GM12892 (cell line): ENCODE measurements at regions not wholly inside any gene's neighbourhood (a gene's known extent, or its start where the extent isn't known, plus 50 kb on each side); places are given as distances from the start of the nearest gene placed in this dataset.

ENCODE experiments used
- DNase-seq: peaks from one replicate; pipeline ENCODE4 v3.0.0; 2011; ENCODE audit not compliant: insufficient read length
- FAIRE-seq: peaks from 2 replicates; lab custom pipeline; 2011; peaks lifted over from hg19 to GRCh38; lab: Jason Lieb, UNC
- POLR2A ChIP-seq: IDR thresholded peaks from 2 replicates; pipeline ENCODE4 v1.6.1; 2011; ENCODE audit warnings: low read depth, low read length, control low read depth
- POLR2AphosphoS5 ChIP-seq: IDR thresholded peaks from 2 replicates; pipeline ENCODE4 v1.6.1; 2011; ENCODE audit warnings: low read depth, low read length, control low read depth
- TAF1 ChIP-seq: IDR thresholded peaks from 2 replicates; pipeline ENCODE4 v1.6.1; 2011; ENCODE audit warnings: low read depth, mild to moderate bottlenecking, control low read depth, low read length, borderline replicate concordance

- DNase-seq = no peak
- no peak for FAIRE-seq
- TF ChIP-seq POLR2A (no peak), POLR2AphosphoS5 (no peak), TAF1 (no peak)
Observed at GRCh38 chr7:55657654-55658053, 85.4 kb upstream of the VOPP1 start.

- FAIRE-seq (no peak), DNase-seq (no peak)
- TF ChIP-seq POLR2A = no peak
- TF ChIP-seq TAF1 = no peak
- no peak for TF ChIP-seq POLR2AphosphoS5
Observed at GRCh38 chr7:55651057-55651456, 78.8 kb upstream of the VOPP1 start.

GRCh38 chr7:55649238-55649637, 76.9 kb upstream of the VOPP1 start:
- DNase-seq (no peak), FAIRE-seq (no peak)
- TF ChIP-seq TAF1 = no peak
- TF ChIP-seq POLR2A = no peak
- no peak for TF ChIP-seq POLR2AphosphoS5

GRCh38 chr7:55644567-55644966, 72.3 kb upstream of the VOPP1 start:
- no peak for FAIRE-seq
- no peak for TF ChIP-seq POLR2AphosphoS5
- TF ChIP-seq POLR2A = no peak
- no peak for TF ChIP-seq TAF1
- no peak for DNase-seq

GRCh38 chr7:55642266-55642665, 70.0 kb upstream of the VOPP1 start:
- FAIRE-seq (no peak), DNase-seq (no peak)
- TF ChIP-seq TAF1 = no peak
- TF ChIP-seq POLR2A = no peak
- TF ChIP-seq POLR2AphosphoS5 = no peak

GRCh38 chr7:55641811-55642210, 69.5 kb upstream of the VOPP1 start:
- no peak for TF ChIP-seq TAF1
- FAIRE-seq = peak; percentile 79
- DNase-seq = no peak

GRCh38 chr7:55641273-55641691, 69.0 kb upstream of the VOPP1 start:
- no peak for DNase-seq
- peak; percentile 95 for FAIRE-seq
- TF ChIP-seq POLR2AphosphoS5 (no peak), TAF1 (no peak), POLR2A (no peak)

GRCh38 chr7:55639640-55640039, 67.3 kb upstream of the VOPP1 start:
- FAIRE-seq (no peak), DNase-seq (no peak)
- no peak for TF ChIP-seq TAF1

GRCh38 chr7:55629051-55629677, 56.9 kb upstream of the VOPP1 start:
- TF ChIP-seq POLR2AphosphoS5 = no peak
- no peak for TF ChIP-seq POLR2A
- no peak for TF ChIP-seq TAF1
- FAIRE-seq (no peak), DNase-seq (no peak)

GRCh38 chr7:55624813-55625212, 52.5 kb upstream of the VOPP1 start:
- DNase-seq (no peak), FAIRE-seq (no peak)
- no peak for TF ChIP-seq POLR2AphosphoS5
- no peak for TF ChIP-seq POLR2A
- TF ChIP-seq TAF1 = no peak

GRCh38 chr7:55623617-55624016, 51.3 kb upstream of the VOPP1 start:
- FAIRE-seq = no peak
- no peak for DNase-seq
- no peak for TF ChIP-seq POLR2AphosphoS5
- TF ChIP-seq POLR2A = no peak
- no peak for TF ChIP-seq TAF1

- FAIRE-seq (no peak), DNase-seq (no peak)
- no peak for TF ChIP-seq POLR2AphosphoS5
- TF ChIP-seq POLR2A = no peak
- no peak for TF ChIP-seq TAF1
Observed at GRCh38 chr7:55622241-55622640, 49.9 kb upstream of the VOPP1 start.
